B cell (primary cell): ENCODE measurements at regions not wholly inside any gene's neighbourhood (a gene's known extent, or its start where the extent isn't known, plus 50 kb on each side); places are given as distances from the start of the nearest gene placed in this dataset.

Source experiments
- EZH2 ChIP-seq: IDR thresholded peaks from 2 replicates; pipeline ENCODE4 v1.6.1; 2012; ENCODE audit warnings: borderline replicate concordance, low read depth, mild to moderate bottlenecking, moderate library complexity, low read length; ENCODE audit not compliant: insufficient read depth, poor library complexity, severe bottlenecking
- TF ChIP-seq, protein P1 (sequence below): fragments of 200-600 bp; IDR thresholded peaks from one replicate; pipeline ENCODE4 v1.8.0; 2022; ENCODE audit warnings: antibody characterized with exemption, mild to moderate bottlenecking

DNA sequence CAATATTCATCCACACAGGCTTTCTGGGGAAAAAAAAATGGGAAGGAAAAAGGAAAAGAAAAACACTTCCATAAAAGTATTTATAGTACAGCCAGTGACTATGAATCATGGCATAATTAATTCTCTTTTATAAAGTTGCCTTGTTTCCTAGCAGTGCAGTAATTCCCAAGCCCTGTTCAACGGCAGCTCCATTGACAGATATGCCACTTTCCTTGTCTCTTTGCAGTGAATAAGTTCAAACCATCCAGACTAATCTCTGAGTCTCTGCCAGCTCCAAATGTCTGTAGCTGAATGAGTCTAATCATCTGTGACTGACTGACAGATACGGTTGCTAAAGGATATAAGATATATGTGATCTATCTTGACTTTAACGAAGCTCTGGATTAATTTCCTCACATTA, 52.9 kb upstream of the KCNJ16 start:
- TF ChIP-seq, protein P1, sequence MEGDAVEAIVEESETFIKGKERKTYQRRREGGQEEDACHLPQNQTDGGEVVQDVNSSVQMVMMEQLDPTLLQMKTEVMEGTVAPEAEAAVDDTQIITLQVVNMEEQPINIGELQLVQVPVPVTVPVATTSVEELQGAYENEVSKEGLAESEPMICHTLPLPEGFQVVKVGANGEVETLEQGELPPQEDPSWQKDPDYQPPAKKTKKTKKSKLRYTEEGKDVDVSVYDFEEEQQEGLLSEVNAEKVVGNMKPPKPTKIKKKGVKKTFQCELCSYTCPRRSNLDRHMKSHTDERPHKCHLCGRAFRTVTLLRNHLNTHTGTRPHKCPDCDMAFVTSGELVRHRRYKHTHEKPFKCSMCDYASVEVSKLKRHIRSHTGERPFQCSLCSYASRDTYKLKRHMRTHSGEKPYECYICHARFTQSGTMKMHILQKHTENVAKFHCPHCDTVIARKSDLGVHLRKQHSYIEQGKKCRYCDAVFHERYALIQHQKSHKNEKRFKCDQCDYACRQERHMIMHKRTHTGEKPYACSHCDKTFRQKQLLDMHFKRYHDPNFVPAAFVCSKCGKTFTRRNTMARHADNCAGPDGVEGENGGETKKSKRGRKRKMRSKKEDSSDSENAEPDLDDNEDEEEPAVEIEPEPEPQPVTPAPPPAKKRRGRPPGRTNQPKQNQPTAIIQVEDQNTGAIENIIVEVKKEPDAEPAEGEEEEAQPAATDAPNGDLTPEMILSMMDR: no peak
- no peak for TF ChIP-seq EZH2
